ENCODE measurements at regions not wholly inside any gene's neighbourhood (a gene's known extent, or its start where the extent isn't known, plus 50 kb on each side); places are given as distances from the start of the nearest gene placed in this dataset.

DNA sequence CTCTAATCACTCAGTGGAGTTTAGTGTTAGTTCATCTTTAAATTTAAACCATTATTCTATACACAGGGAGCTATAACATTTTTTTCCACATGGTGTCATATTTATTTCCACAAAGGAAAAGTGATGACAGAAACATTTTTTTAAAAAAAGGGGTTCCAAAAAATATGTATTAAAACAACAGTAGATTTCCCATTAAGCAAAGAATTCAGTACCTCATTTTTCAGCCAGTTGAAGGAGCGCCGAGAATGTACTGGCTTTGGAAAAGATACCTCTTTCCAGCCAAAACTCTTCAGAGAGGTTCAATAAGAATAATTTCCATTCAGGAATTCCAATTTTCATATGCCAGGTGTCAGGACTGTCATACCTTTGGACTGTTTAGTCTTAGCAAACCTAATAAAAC lies 250.5 kb upstream of the MEOX2 start:
- H3K4me3 ChIP-seq (ENCODE audit: low read depth, low read length): no peak overlapping the region

DNA sequence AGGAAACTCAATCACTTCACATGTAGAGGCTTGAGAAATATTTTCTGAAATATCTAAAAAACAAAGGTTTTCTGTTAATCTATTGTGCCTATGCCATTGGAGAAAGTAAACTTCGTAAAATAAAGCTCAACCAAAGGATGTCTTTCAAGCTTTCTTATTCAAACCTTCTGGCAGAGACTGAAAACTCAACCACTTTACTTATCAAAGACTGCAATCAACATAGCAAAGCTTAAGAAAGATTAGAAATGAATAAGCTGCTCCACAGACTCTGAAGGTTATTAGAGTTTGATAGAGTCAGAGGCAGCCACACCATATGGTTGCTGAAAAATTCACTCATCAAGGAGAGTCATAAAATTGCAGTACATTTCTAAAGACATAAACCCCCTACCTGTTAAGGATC lies 245.8 kb upstream of the MEOX2 start:
- no peak for TF ChIP-seq CTCF (IDR thresholded peaks at IDR 0.05; ENCODE audit: borderline replicate concordance, insufficient read depth, low read depth, low read length)
- H3K4me3 ChIP-seq (ENCODE audit: low read depth, low read length): no peak overlapping the region

More for the DNA sequence above, 250.5 kb upstream of the MEOX2 start:
- TF ChIP-seq CTCF (IDR thresholded peaks at IDR 0.05; ENCODE audit: borderline replicate concordance, insufficient read depth, low read depth, low read length): no peak

DNA sequence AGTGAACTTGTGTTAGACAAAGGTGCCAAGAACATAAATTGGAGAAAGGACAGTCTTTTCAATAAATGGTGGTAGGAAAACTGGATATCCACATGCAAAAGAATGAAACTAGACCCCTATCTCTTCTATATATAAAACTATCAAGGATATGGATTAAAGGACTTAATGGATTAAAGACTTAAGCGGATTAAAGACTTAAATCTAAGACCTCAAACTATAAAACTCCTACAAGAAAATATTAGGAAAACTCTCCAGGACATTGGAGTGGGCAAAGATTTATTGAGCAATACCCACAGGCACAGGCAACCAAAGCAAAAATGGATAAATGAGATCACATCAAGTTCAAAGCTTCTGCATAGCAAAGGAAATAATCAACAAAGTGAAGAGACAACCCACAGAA lies 242.9 kb upstream of the MEOX2 start:
- no peak overlapping the region for H3K4me3 ChIP-seq (ENCODE audit: low read depth, low read length)
- TF ChIP-seq CTCF (IDR thresholded peaks at IDR 0.05; ENCODE audit: borderline replicate concordance, insufficient read depth, low read depth, low read length): no peak

DNA sequence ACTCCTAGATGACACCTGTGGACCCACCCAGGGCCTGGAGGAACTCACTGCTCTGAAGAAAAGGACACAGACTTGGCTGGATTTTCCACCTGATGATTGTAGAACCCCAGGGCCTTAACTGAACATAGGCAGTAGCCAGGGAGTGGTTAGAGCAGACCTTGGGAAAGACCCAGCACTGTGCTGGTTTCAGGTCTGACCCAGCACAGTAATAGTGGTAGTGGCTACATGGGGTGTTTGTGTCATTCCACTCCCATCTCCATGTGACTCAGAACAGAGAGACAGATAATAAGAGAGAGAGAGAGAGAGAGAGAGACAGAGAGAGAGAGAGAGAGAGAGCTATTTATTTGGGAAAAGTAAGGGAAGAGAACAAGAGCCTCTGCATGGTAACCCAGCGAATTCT lies 239.1 kb upstream of the MEOX2 start:
- H3K4me3 ChIP-seq (ENCODE audit: low read depth, low read length): no peak overlapping the region
- TF ChIP-seq CTCF (IDR thresholded peaks at IDR 0.05; ENCODE audit: borderline replicate concordance, insufficient read depth, low read depth, low read length): no peak

DNA sequence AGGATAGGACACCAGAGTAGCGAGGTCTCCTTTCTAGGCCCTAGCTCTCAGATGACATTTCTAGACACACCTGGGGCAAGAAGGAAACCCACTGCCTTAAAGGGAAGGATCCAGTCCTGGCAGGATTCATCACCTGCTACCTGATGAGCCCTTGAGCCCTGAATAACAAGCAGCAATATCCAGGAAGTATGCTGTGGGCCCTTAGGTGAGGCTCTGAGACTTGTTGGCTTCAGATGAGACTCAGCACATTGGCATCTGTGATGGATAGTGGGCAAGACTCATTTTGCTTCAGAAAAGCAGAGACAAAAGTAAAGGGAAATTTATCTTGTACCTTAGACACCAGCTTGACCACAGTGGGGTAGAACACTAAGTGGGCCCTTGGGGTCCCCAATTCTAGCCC lies 238.4 kb upstream of the MEOX2 start:
- TF ChIP-seq CTCF (IDR thresholded peaks at IDR 0.05; ENCODE audit: borderline replicate concordance, insufficient read depth, low read depth, low read length): no peak
- H3K4me3 ChIP-seq (ENCODE audit: low read depth, low read length): no peak overlapping the region

- no peak for TF ChIP-seq CTCF (IDR thresholded peaks at IDR 0.05; ENCODE audit: borderline replicate concordance, insufficient read depth, low read depth, low read length)
- no peak overlapping the region for H3K4me3 ChIP-seq (ENCODE audit: low read depth, low read length)
Measured at GRCh38 chr7:15922002-15922401, 235.5 kb upstream of the MEOX2 start.

GRCh38 chr7:15921576-15921975 lies 235.1 kb upstream of the MEOX2 start:
- TF ChIP-seq CTCF (IDR thresholded peaks at IDR 0.05; ENCODE audit: borderline replicate concordance, insufficient read depth, low read depth, low read length): no peak
- H3K4me3 ChIP-seq (ENCODE audit: low read depth, low read length): no peak overlapping the region

Data from GM12875 (cell line).